ENCODE measurements at regions not wholly inside any gene's neighbourhood (a gene's known extent, or its start where the extent isn't known, plus 50 kb on each side); places are given as distances from the start of the nearest gene placed in this dataset.

DNA sequence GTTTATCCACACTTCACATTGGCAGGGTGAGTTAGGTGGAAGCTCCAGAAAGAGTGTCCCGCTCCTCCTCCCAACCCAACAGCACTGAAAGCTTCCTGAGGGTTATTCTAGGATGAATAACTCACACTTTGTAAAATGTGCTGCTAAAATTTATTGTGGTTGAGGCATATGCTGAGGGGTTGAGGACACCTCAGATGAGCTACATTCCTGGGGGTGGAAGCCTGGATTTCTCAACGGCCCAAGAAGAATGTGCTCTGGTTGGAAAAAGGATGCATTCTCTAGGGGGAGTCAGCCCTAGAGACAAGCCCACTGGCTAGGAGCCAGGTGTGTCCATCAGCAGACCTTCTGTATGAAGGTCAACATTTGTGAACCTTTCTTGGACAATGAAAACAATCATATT lies 91.5 kb upstream of the PDE1C start:
- no peaks in the 10 kb centered on the region for H3K4me1 ChIP-seq
- no peak overlapping the region for H3K4me3 ChIP-seq
- no peaks in the 10 kb centered on the region for H3K27me3 ChIP-seq (replicated peaks in 1 of 7)
- whole genome bisulfite sequencing, 5 donors = 69 to 93% (median 85%) methylated on average over 2 of the region's 2 CpGs
- no peak overlapping the region for H3K27ac ChIP-seq
- H3K36me3 ChIP-seq = no peaks in the 10 kb centered on the region
- intact Hi-C loops (cut with DNase I; ENCODE audit: low total_unique reads) = no loop called here
- no peaks in the 10 kb centered on the region for H3K9me3 ChIP-seq
- no peak for DNase-seq
- TF ChIP-seq POLR2AphosphoS5 (IDR thresholded peaks at IDR 0.05) = no peak
- TF ChIP-seq, protein P1, sequence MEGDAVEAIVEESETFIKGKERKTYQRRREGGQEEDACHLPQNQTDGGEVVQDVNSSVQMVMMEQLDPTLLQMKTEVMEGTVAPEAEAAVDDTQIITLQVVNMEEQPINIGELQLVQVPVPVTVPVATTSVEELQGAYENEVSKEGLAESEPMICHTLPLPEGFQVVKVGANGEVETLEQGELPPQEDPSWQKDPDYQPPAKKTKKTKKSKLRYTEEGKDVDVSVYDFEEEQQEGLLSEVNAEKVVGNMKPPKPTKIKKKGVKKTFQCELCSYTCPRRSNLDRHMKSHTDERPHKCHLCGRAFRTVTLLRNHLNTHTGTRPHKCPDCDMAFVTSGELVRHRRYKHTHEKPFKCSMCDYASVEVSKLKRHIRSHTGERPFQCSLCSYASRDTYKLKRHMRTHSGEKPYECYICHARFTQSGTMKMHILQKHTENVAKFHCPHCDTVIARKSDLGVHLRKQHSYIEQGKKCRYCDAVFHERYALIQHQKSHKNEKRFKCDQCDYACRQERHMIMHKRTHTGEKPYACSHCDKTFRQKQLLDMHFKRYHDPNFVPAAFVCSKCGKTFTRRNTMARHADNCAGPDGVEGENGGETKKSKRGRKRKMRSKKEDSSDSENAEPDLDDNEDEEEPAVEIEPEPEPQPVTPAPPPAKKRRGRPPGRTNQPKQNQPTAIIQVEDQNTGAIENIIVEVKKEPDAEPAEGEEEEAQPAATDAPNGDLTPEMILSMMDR (IDR thresholded peaks at IDR 0.05 in 8 of 11, conservative IDR thresholded peaks at IDR 0.05 in 3 of 11) = no peak
- no peak for TF ChIP-seq POLR2A (IDR thresholded peaks at IDR 0.05)

DNA sequence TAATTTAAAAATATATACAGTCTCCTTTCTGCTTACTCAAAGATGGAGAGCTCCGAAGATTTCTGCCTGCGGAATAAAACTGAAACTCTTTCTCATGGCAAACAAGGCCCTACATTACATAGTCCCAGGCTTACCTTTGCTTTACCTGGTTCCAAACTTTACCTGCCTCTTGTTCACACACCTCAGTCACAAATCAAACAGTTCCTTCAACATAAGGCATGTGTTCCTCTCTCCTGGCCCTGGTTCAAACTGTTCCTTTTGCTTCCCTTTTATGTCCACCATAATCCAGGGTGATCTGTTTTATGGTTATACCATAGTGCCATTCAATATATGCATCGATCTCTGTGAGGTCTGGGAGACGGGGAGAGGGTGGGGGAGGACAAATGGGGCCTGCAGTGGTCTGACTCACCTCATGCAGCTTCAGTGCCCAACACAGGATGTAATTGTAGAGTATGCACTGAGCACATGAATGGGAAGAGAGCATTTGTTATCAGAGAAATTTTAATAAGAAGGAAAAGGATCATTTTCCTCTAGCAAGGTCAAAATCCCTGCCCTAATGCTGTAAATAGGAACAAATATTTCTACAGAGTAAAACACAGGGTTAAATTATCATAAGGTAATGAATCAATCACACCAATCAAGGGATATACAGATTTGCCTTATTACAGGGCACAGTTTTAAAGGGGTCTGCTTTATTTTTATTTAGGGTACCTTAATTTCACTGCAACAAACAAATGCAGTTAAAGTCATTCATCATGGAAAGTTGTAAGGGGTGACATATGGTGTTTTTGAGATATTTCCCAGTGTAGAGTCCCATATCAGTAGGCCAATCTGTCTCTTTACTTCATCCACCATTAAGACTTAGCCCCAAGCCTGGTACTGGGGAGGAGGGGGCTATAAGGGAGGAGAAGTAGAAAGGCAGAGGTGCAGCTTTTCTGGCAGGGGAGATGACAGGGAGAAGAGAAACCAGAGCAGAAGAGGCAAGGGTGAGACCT lies 88.8 kb upstream of the PDE1C start:
- TF ChIP-seq, protein P1 (IDR thresholded peaks at IDR 0.05 in 8 of 11, conservative IDR thresholded peaks at IDR 0.05 in 3 of 11) = no peak
- no peak for TF ChIP-seq POLR2AphosphoS5 (IDR thresholded peaks at IDR 0.05)
- no peak for TF ChIP-seq POLR2A (IDR thresholded peaks at IDR 0.05)
- no peaks in the 10 kb centered on the region for H3K27me3 ChIP-seq (replicated peaks in 1 of 7)
- WGBS, 5 donors = 75 to 86% (median 78%) methylated on average over 4 of the region's 4 CpGs
- no peaks in the 10 kb centered on the region for H3K9me3 ChIP-seq
- no peak overlapping the region for H3K4me3 ChIP-seq
- intact Hi-C loops (cut with DNase I; ENCODE audit: low total_unique reads) = no loop called here
- no peak overlapping the region for H3K27ac ChIP-seq
- DNase-seq = no peak
- no peaks in the 10 kb centered on the region for H3K4me1 ChIP-seq
- H3K36me3 ChIP-seq = no peaks in the 10 kb centered on the region

DNA sequence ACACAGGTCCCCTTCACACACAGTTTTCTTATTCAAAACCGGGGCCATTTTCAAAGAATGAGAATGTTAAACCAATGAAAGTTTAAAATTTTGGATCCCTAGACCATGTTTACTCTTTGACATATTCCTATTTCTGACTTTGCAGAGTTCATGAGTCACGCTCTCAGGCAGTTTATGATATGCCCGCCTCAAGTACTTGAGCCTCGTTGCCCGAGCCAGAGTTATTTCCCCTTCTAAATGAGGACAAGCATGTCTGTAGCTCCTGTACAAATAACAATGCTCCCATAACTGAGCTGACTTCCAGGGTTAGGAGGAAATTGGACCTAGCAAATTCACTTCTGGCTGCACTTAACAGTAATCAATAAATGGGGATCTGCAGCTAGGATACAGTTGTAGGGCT lies 87.9 kb upstream of the PDE1C start:
- H3K27ac ChIP-seq = no peak overlapping the region
- no peak for DNase-seq

DNA sequence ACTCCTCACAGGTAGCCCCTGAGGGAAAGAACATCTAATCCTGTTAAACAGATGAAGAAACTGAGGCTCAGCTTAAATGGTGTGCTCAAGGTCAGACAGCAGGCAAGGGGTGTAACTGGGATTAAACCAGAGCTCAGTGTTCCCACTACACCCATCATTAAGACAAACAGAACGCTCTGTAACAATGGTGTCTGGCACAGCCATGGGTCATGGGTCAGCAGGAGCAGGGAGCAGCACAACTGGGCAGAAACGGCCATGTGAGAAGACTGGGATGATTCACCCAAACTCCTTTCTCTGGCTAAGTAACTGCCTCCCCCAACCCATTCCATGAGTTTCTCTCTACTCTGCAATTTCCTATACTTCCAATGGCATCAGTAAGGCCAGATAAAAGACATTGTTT lies 85.5 kb upstream of the PDE1C start:
- no peaks in the 10 kb centered on the region for H3K9me3 ChIP-seq
- TF ChIP-seq POLR2AphosphoS5 (IDR thresholded peaks at IDR 0.05) = no peak
- no peak for TF ChIP-seq POLR2A (IDR thresholded peaks at IDR 0.05)
- TF ChIP-seq, protein P1 (IDR thresholded peaks at IDR 0.05 in 8 of 11, conservative IDR thresholded peaks at IDR 0.05 in 3 of 11) = no peak
- no peak overlapping the region for H3K27ac ChIP-seq
- no peak for DNase-seq
- H3K36me3 ChIP-seq = no peaks in the 10 kb centered on the region
- H3K4me3 ChIP-seq = no peak overlapping the region
- intact Hi-C loops (cut with DNase I; ENCODE audit: low total_unique reads) = no loop called here
- H3K27me3 ChIP-seq (replicated peaks in 1 of 7) = no peaks in the 10 kb centered on the region
- no peaks in the 10 kb centered on the region for H3K4me1 ChIP-seq
- WGBS, 5 donors = 69 to 88% (median 75%) methylated on average over 2 of the region's 2 CpGs

More for the DNA sequence above, 87.9 kb upstream of the PDE1C start:
- no peak overlapping the region for H3K4me3 ChIP-seq
- intact Hi-C loops (cut with DNase I; ENCODE audit: low total_unique reads) = no loop called here
- whole genome bisulfite sequencing, 5 donors = 75 to 88% (median 81%) methylated on average over 5 of the region's 5 CpGs
- no peaks in the 10 kb centered on the region for H3K36me3 ChIP-seq
- H3K9me3 ChIP-seq = no peaks in the 10 kb centered on the region
- no peaks in the 10 kb centered on the region for H3K27me3 ChIP-seq (replicated peaks in 1 of 7)
- H3K4me1 ChIP-seq = no peaks in the 10 kb centered on the region
- TF ChIP-seq POLR2AphosphoS5 (IDR thresholded peaks at IDR 0.05) (no peak), POLR2A (IDR thresholded peaks at IDR 0.05) (no peak)
- TF ChIP-seq, protein P1 (IDR thresholded peaks at IDR 0.05 in 8 of 11, conservative IDR thresholded peaks at IDR 0.05 in 3 of 11) = no peak

Measured in spleen (tissue), 11 donors.